NCI-H2196 (cell line): ENCODE measurements at regions not wholly inside any gene's neighbourhood (a gene's known extent, or its start where the extent isn't known, plus 50 kb on each side); places are given as distances from the start of the nearest gene placed in this dataset.
"Not testable (repeated sequence)": the region's sequence is repeated elsewhere in the genome, so short reads cannot be mapped to it uniquely, and the experiment has no call there.

ENCODE experiments used
- DNase-seq: peaks from one replicate; lab custom pipeline; 2025; ENCODE audit not compliant: unreplicated experiment; lab: John Stamatoyannopoulos, UW

- no peak for DNase-seq
Measured at GRCh38 chr3:69648126-69648525, 91.1 kb upstream of the MITF start.

GRCh38 chr3:69647511-69648110, 91.7 kb upstream of the MITF start:
- DNase-seq = no peak

- no peak for DNase-seq
Measured at GRCh38 chr3:69647081-69647480, 92.2 kb upstream of the MITF start.

- no peak for DNase-seq
Measured at GRCh38 chr3:69646287-69647067, 92.8 kb upstream of the MITF start.

GRCh38 chr3:69642606-69643005, 96.7 kb upstream of the MITF start:
- DNase-seq = no peak

GRCh38 chr3:69639851-69640250, 99.4 kb upstream of the MITF start:
- DNase-seq = no peak

GRCh38 chr3:69628951-69629350, 110.3 kb upstream of the MITF start:
- DNase-seq = no peak

- DNase-seq = no peak
Measured at GRCh38 chr3:69613286-69613685, 126.0 kb upstream of the MITF start.

GRCh38 chr3:69612791-69613190, 126.5 kb upstream of the MITF start:
- no peak for DNase-seq

- not testable (repeated sequence) for DNase-seq
Measured at GRCh38 chr3:69609566-69609965, 129.7 kb upstream of the MITF start.

GRCh38 chr3:69607466-69608305, 131.6 kb upstream of the MITF start:
- DNase-seq = no peak

GRCh38 chr3:69605867-69606266, 133.4 kb upstream of the MITF start:
- no peak for DNase-seq

GRCh38 chr3:69604735-69605450, 134.4 kb upstream of the MITF start:
- no peak for DNase-seq

GRCh38 chr3:69602112-69602511, 137.2 kb upstream of the MITF start:
- DNase-seq = no peak

GRCh38 chr3:69594286-69594685, 145.0 kb upstream of the MITF start:
- no peak for DNase-seq

- DNase-seq = no peak
Measured at GRCh38 chr3:69591164-69591736, 148.0 kb upstream of the MITF start.

GRCh38 chr3:69590111-69590510, 149.2 kb upstream of the MITF start:
- no peak for DNase-seq

- no peak for DNase-seq
Measured at GRCh38 chr3:69588170-69588569, 151.1 kb upstream of the MITF start.

GRCh38 chr3:69585472-69585871, 153.8 kb upstream of the MITF start:
- DNase-seq = no peak

- no peak for DNase-seq
Measured at GRCh38 chr3:69582044-69582443, 157.2 kb upstream of the MITF start.
